HG02642 (cell line): ENCODE measurements at regions not wholly inside any gene's neighbourhood (a gene's known extent, or its start where the extent isn't known, plus 50 kb on each side); places are given as distances from the start of the nearest gene placed in this dataset.

Source experiments
- ATAC-seq: cut with Tn5 transposase; IDR thresholded peaks from one replicate; pipeline ENCODE4 v1.9.1; 2021; ENCODE audit warnings: mild to moderate bottlenecking; ENCODE audit not compliant: unreplicated experiment, poor library complexity

- ATAC-seq, result no peak
Observed at GRCh38 chr3:145798696-145799537, 362.1 kb downstream of the PLOD2 start.

DNA sequence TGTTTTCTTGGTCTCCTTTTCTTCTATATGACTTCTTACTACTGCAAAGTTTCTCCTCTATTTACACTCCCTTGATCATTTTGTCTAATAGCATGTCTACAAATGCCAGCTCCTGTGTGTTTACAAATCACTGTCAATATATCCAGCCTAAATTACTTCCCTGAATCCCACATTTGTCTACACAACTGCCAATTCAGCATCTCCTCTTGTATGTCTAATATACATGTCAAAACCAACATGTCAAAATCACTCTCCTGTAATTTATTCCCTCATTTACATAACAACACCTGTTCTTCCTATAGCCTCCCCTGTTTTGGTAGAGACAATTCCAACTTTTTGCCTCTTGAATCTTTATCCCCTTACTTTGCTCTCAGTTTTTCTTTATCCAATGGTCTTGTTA is 359.3 kb downstream of the PLOD2 start:
- no peak for ATAC-seq

GRCh38 chr3:145807990-145808389 is 353.0 kb downstream of the PLOD2 start:
- ATAC-seq, result no peak

- no peak for ATAC-seq
Observed at GRCh38 chr3:145812391-145812790, 348.6 kb downstream of the PLOD2 start.

DNA sequence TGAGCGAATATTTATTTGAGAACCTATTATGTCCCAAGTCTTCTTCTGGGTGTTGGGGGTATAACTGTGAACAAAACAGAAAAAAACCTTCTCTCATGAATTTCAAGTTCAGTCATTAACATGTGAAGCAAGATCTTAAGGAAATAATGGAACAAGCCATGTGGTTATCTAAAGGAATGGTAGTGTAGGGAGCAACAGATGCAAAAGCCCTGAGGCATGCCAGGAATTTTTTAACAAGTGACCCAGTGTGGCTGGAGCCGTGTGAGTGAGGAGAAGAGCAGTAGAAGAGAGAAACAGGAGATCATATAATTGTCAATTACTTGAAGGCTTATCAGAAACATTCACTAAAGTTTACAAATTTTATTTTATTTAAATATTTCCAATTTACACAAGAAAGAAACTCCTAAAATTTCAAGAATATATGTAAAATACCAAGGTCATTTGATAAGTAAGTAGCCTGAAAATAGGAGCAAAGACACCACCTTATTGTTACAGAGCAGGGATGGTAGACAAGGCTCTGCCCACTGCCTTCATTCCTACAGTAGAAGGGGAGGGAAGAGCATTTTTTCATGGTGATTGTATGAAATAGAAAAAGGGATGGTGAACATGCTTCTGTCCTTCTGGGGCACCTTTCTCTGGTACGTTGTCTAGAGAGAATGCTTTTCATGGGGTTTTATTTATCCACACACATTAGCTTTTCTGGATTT is 345.1 kb downstream of the PLOD2 start:
- ATAC-seq, result no peak

DNA sequence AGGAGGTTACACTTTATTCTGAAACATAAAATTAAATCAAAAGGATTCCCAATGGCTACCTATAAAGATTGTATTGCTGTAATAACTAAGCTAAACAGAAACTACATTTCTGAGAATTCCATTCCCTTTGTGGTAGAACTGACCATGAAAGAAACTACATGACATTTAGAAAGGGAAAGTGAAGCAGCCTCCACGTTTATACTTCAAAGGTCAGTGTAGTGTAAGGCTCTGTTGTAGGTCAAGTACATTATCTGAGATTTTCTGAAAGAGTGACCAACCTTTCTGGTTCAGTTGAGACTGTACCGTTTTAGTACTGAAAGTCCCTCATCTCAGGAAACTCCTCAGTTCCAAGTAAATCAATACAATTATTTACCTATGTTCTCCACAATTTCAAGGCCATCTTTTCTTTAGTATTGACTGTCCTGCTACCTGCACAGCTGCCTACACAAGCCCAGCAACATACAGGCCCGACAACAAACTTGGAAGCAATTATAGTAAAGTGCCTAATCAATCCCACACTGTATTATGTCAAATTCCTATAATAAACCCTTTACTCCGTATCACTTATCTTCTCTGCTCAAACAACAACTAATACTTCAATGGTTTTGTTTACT is 343.0 kb downstream of the PLOD2 start:
- ATAC-seq, result no peak

DNA sequence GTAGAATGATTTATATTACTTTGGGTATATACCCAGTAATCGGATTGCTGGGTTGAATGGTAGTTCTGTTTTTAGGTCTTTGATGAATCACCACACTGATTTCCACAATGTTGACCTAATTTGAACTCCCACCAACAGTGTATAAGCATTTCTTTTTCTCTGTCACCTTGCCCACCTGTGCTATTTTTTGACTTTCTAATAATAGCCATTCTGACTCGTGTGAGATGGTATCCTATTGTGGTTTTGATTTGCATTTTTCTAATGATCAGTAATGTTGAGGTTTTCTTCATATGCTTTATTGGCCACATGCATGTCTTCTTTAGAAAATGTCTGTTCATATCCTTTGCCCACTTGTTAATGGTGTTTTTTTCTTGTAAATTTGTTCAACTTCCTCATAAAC is 340.8 kb downstream of the PLOD2 start:
- no peak for ATAC-seq

DNA sequence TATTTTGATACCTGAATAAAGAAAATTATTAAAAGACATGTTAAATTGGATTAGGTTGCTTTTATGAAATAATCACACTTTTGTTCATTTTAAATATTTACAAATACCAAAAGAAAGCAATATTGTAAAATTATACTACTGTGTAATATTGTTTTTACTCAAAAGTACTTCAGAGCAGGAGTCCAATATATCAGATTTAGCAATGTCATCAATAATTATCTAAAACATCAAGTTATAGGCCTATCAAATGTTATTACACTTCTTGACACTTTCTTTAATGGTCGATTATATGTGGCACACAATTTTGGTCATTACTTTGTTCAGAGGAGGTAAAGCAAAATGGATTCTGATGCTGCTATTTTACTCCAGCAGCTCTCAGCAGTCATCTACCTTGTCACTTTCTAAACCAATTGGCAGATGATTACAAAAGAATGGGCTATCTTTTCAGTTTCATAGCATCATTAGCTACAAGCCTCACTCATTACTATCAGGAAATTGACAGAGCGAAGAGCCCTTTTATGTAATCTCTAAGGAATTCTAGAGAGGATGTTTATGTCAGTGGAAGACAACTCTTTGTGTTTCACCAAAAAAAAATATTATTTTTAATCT is 318.6 kb downstream of the PLOD2 start:
- no peak for ATAC-seq

- ATAC-seq, result no peak
Observed at GRCh38 chr3:145843561-145843960, 317.4 kb downstream of the PLOD2 start.

- ATAC-seq, result no peak
Observed at GRCh38 chr3:145849115-145849514, 311.9 kb downstream of the PLOD2 start.

- ATAC-seq, result no peak
Observed at GRCh38 chr3:145854499-145854898, 306.5 kb downstream of the PLOD2 start.

DNA sequence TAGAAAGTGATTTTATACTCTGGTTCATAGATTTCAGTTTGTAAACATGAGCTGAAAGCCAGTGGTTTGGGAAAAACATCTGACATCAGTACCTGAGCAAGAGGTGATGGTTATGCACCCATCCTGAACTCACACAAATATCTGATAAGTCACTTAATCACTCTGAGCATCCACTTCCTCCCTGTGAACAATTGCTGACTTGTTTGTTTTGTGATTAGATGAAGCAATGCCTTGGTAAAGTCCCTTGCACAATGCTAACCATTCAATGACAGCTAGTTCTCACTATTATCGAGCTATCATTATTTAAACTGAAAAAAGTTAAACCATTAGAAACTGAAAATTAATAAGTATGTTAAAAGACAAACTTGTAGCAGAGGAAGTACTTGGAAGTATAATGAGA is 303.0 kb downstream of the PLOD2 start:
- no peak for ATAC-seq

DNA sequence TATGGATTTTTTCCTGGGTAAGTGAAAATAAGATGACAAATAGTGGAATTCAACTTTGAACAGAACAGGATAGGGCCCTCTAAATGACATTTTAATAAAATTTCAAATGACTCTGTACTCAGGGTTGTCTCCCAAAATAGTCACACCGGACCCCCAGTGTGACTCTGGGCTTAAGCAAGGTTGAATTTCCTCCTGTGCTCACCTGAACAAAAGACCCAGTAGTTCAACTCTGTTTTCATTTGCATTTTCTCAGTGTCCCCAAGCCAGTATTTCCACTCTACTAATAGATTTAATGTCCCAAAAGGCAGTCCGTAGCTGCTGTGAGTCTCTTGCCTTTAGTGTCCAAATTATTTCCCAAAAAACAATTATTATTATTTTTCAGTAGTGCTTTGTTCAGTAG is 296.6 kb downstream of the PLOD2 start:
- ATAC-seq, result no peak

- no peak for ATAC-seq
Observed at GRCh38 chr3:145865399-145866018, 295.5 kb downstream of the PLOD2 start.

- peak; percentile 74 for ATAC-seq
Observed at GRCh38 chr3:145869958-145870357, 291.0 kb downstream of the PLOD2 start.

GRCh38 chr3:145882436-145882835 is 278.5 kb downstream of the PLOD2 start:
- no peak for ATAC-seq

DNA sequence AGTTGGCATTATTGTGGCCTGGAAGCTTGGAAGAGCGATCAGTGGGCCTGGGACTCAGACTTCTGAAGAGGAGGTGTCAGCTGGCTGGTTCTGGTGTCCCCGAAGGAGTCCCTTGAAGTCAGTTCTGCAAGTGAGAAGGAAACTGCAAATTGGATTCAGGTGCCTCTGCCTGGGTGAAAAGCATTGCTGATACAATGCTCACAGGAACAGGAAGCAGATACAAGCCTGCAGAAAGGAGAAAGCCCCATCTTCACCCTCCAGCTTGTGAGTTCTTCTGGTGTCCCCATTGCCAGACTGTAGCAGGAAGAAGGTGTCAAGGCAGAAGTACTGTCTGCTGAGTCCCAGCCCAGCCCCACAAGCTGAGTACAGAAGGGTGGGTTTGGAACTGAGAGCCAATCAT is 271.3 kb downstream of the PLOD2 start:
- no peak for ATAC-seq

GRCh38 chr3:145892869-145893268 is 268.1 kb downstream of the PLOD2 start:
- ATAC-seq, result no peak

- ATAC-seq, result no peak
Observed at GRCh38 chr3:145893331-145893730, 267.7 kb downstream of the PLOD2 start.

- ATAC-seq, result no peak
Observed at GRCh38 chr3:145898487-145898886, 262.5 kb downstream of the PLOD2 start.

DNA sequence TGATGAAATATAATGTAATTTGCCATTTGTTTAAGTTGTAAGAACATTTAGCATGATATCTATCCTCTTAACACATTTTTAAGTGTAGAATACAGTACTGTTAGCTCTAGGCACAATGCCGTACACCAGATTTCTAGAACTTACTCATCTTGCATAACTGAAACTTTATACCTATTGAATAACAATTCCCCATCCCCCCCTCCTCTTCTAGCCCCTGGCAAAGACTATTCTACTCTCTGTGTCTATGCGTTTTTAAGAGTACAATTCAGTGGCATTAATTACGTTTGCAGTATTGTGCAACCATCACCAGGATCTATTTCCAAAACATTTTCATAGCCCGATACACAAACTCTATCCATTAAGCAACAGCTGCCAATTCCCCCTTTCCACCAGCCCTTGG is 261.7 kb downstream of the PLOD2 start:
- no peak for ATAC-seq
